SU-DHL-6 (cell line): ENCODE measurements at regions not wholly inside any gene's neighbourhood (a gene's known extent, or its start where the extent isn't known, plus 50 kb on each side); places are given as distances from the start of the nearest gene placed in this dataset.

Source experiments
- CTCF ChIP-seq: fragments of 200-600 bp; sonication (generic); IDR thresholded peaks from one replicate; pipeline ENCODE4 v1.5.1; 2017; ENCODE audit warnings: antibody characterized with exemption, mild to moderate bottlenecking, low read length, moderate library complexity; ENCODE audit not compliant: insufficient read depth, poor library complexity, severe bottlenecking
- EZH2phosphoT487 ChIP-seq: fragments of 200-600 bp; sonication (generic), shearing (Covaris generic); conservative IDR thresholded peaks from 2 replicates; pipeline ENCODE4 v1.6.1; 2018; ENCODE audit warnings: mild to moderate bottlenecking, antibody characterized with exemption, low read length, moderate library complexity, mixed read lengths

GRCh38 chr18:45467945-45468344 lies 147.3 kb upstream of the SLC14A2 start:
- TF ChIP-seq CTCF (no peak), EZH2phosphoT487 (no peak)
